GM12801 (cell line): ENCODE measurements at regions not wholly inside any gene's neighbourhood (a gene's known extent, or its start where the extent isn't known, plus 50 kb on each side); places are given as distances from the start of the nearest gene placed in this dataset.

Experiments used
- CTCF ChIP-seq: IDR thresholded peaks from one replicate; pipeline ENCODE4 v1.5.1; 2011; ENCODE audit warnings: control low read depth; ENCODE audit not compliant: insufficient read length; ENCODE audit errors: extremely low read depth

- TF ChIP-seq CTCF = no peak
These were observed 1252.8 kb downstream of the EFNB2 start for GRCh38 chr13:105282406-105283285.

DNA sequence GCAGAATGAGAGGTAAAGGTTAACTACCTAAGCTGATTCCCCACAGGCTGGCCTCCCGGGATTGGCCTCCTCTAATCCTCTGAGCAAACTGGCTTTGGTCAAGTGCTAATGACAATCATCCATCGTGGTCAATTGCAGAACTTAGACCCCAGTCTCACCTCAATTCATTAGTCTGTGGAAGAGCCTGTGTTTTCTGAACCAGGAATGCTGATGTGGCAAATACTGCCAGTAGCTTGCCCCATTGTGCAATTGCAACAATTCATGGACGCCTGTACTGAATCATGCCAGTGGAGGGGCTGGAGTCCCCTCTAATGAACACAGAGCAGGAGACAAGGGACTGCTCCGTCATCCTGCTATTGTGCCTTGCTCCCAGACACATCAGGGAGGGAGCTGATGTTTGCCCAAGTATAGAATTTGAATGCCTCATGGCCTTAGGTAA is 1256.5 kb downstream of the EFNB2 start:
- TF ChIP-seq CTCF = no peak

GRCh38 chr13:105276571-105276970 is 1258.9 kb downstream of the EFNB2 start:
- no peak for TF ChIP-seq CTCF

DNA sequence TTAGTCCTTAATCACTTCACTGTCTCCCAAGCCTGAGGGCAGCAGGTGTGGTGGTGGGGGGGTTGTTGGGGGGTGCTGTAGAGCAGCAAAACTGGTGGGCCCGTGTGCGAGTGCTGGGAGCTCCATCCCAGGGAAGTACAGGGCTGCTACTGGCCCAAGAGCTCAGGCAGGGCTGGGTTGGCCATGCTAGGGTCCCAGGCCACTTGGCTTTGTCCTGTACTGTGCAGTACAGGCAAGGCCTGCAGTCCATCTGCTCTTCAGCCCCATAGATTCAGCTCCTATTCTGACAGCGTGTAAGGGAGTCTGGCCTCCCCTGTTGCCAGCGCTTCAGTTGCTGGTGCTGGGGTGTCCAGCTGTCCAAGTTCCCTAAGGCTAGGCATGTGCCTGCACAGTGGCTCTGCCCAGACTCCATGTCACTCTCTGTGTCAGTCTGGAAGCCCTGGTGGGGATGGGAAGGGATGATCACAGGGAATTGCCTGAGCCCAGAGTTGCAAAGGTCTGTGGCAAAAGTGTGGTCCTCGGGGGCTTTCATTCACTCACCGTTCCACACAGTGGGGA is 1261.7 kb downstream of the EFNB2 start:
- no peak for TF ChIP-seq CTCF

GRCh38 chr13:105272660-105273631 is 1262.5 kb downstream of the EFNB2 start:
- no peak for TF ChIP-seq CTCF

DNA sequence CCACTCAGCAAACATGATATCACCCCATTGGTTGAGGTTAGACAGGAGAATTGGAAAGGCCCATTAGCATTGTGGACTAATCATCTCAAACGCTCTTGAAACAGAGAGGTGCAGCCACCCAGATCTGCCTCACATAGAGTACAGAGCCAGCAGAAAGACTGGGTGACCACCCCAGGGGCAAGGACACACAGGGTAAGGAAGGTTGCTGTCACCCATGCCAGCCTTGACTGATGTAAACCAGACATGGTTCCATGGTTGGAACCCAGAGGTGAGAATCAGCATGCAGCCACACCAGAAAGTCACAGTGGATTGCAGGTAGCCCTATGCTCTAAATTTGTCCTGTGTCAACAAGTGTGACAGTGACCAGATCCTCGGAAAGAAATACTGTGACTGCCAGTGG is 1268.8 kb downstream of the EFNB2 start:
- TF ChIP-seq CTCF = no peak

- no peak for TF ChIP-seq CTCF
These were observed 1272.9 kb downstream of the EFNB2 start for GRCh38 chr13:105262579-105262978.
